Retinal pigment epithelial cell (primary cell): ENCODE measurements at regions not wholly inside any gene's neighbourhood (a gene's known extent, or its start where the extent isn't known, plus 50 kb on each side); places are given as distances from the start of the nearest gene placed in this dataset.

Experiments used
- DNase-seq: peaks from one replicate; pipeline ENCODE4 v3.0.0-alpha.2; 2010; ENCODE audit warnings: low read depth
- H3K4me3 ChIP-seq: 2 replicates; pipeline ENCODE4 v1.5.1; 2011; ENCODE audit warnings: mild to moderate bottlenecking, low read length, control low read depth, moderate library complexity
- TF ChIP-seq, protein P1 (sequence below): conservative IDR thresholded peaks from 2 replicates; pipeline ENCODE4 v1.5.1; 2011; ENCODE audit warnings: low read depth, low read length, control low read depth, inconsistent platforms

DNA sequence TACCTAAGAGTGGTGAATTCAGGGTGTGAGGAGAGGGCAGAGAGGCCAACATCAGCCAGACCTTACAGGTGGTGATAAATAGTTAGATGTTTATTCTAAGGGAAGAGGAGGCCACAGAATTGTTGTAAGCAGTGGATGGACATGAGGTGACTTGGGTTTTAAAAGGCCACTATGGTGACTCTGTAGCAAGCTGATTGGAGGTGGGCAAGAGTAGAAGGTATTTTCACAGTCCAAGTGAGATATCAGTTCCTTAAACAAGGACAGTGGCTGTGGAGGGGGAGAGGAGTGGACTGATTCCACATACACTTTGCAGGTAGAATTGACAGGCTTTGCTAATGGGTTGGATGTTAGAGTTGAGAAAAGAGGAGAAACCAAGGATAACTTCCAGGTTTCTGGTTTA is 60.8 kb upstream of the CLDN14 start:
- TF ChIP-seq, protein P1, sequence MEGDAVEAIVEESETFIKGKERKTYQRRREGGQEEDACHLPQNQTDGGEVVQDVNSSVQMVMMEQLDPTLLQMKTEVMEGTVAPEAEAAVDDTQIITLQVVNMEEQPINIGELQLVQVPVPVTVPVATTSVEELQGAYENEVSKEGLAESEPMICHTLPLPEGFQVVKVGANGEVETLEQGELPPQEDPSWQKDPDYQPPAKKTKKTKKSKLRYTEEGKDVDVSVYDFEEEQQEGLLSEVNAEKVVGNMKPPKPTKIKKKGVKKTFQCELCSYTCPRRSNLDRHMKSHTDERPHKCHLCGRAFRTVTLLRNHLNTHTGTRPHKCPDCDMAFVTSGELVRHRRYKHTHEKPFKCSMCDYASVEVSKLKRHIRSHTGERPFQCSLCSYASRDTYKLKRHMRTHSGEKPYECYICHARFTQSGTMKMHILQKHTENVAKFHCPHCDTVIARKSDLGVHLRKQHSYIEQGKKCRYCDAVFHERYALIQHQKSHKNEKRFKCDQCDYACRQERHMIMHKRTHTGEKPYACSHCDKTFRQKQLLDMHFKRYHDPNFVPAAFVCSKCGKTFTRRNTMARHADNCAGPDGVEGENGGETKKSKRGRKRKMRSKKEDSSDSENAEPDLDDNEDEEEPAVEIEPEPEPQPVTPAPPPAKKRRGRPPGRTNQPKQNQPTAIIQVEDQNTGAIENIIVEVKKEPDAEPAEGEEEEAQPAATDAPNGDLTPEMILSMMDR = no peak
- DNase-seq = no peak
- no peak overlapping the region for H3K4me3 ChIP-seq

GRCh38 chr21:36541721-36542139 is 61.8 kb upstream of the CLDN14 start:
- TF ChIP-seq, protein P1 = no peak
- H3K4me3 ChIP-seq = no peak overlapping the region
- DNase-seq = no peak

DNA sequence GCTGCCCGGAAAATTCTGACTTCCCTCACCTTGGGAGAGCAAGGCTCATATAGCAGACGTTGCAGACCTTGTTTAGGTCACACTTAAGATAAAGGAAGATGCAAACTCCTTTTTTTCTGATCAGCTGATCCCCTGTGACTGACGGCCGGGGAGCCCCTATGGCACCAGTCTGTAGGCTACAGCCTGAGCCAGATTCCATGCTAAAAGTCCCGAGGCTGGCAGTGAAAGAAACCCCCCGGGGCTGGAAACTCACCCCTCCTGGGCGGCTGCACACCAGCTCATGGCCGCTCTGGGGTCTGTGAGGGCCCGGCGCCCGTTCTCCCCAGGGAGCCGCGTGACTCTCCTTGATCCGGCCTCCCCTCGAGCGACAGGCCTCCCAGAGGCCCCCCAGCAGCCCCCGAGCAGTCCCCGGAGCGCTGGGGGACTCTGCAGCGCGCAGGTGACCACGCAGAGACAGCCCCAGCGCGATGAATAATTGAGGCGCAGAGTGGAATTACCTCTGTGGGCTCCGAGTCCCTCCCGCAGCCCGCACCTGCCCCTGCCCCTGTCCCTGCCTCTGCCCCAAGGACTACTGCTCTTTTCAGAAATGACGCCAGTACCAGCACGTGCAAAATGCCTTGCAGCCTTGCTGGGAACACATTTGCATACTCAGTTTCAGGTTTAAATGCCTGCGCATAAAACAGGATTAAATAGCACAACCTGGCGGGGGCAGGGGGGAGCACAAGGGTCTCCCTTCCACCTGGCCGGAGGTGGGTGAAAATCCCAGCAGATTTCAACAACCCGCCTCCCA is 62.6 kb upstream of the CLDN14 start:
- TF ChIP-seq, protein P1 = peak; percentile 15
- no peak for DNase-seq
- no peak overlapping the region for H3K4me3 ChIP-seq

- TF ChIP-seq, protein P1 = no peak
- no peak for DNase-seq
- no peak overlapping the region for H3K4me3 ChIP-seq
These were observed 64.0 kb upstream of the CLDN14 start for GRCh38 chr21:36543924-36544323.

- TF ChIP-seq, protein P1 = no peak
- no peak overlapping the region for H3K4me3 ChIP-seq
- DNase-seq = no peak
These were observed 64.6 kb upstream of the CLDN14 start for GRCh38 chr21:36544545-36544944.

GRCh38 chr21:36545776-36546511 is 66.0 kb upstream of the CLDN14 start:
- no peak for DNase-seq
- TF ChIP-seq, protein P1 = no peak
- no peak overlapping the region for H3K4me3 ChIP-seq
